OCI-LY1 (cell line): ENCODE measurements at regions not wholly inside any gene's neighbourhood (a gene's known extent, or its start where the extent isn't known, plus 50 kb on each side); places are given as distances from the start of the nearest gene placed in this dataset.

Experiments
- EZH2 ChIP-seq: fragments of 200-600 bp; sonication (generic), shearing (Covaris generic); IDR thresholded peaks from 2 replicates; pipeline ENCODE4 v1.8.0; 2017; ENCODE audit warnings: borderline replicate concordance, mixed run types, mild to moderate bottlenecking, antibody characterized with exemption, low read length, moderate library complexity, mixed read lengths
- TF ChIP-seq, protein P1 (sequence below): fragments of 200-600 bp; sonication (generic), shearing (Covaris generic); IDR thresholded peaks from 2 replicates; pipeline ENCODE4 v1.5.1; 2017; ENCODE audit warnings: mild to moderate bottlenecking, antibody characterized with exemption, low read length, moderate library complexity, mixed read lengths

DNA sequence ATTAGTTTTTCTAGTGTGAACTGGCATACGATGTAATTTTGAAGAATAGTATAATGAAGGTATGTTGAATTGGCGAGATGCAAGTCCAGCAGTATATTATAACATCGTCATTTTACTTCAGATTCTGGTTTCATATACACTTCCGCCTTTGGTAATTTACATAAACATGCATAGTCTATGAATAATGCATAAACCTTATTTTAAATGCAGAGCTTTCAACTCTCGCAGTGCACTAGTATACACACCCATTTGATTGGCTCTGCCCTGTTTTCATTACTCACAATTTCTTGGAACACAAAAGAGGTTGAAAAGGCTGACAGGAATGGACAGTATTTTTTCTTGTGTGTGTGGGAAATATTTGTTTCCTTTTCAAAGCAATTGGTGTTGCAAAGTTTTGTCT, 128.9 kb upstream of the CCNH start:
- TF ChIP-seq, protein P1, sequence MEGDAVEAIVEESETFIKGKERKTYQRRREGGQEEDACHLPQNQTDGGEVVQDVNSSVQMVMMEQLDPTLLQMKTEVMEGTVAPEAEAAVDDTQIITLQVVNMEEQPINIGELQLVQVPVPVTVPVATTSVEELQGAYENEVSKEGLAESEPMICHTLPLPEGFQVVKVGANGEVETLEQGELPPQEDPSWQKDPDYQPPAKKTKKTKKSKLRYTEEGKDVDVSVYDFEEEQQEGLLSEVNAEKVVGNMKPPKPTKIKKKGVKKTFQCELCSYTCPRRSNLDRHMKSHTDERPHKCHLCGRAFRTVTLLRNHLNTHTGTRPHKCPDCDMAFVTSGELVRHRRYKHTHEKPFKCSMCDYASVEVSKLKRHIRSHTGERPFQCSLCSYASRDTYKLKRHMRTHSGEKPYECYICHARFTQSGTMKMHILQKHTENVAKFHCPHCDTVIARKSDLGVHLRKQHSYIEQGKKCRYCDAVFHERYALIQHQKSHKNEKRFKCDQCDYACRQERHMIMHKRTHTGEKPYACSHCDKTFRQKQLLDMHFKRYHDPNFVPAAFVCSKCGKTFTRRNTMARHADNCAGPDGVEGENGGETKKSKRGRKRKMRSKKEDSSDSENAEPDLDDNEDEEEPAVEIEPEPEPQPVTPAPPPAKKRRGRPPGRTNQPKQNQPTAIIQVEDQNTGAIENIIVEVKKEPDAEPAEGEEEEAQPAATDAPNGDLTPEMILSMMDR, result no peak
- no peak for TF ChIP-seq EZH2
